Brain microvascular endothelial cell (primary cell): ENCODE measurements at regions not wholly inside any gene's neighbourhood (a gene's known extent, or its start where the extent isn't known, plus 50 kb on each side); places are given as distances from the start of the nearest gene placed in this dataset.

ENCODE experiments used
- DNase-seq: peaks from one replicate; pipeline ENCODE4 v3.0.0-alpha.2; 2020
- H3K27ac ChIP-seq: fragments of 250-450 bp; sonication (Bioruptor Pico); 2 replicates; pipeline ENCODE4 v1.5.1; 2020; ENCODE audit warnings: mild to moderate bottlenecking, moderate library complexity
- H3K27me3 ChIP-seq: fragments of 250-450 bp; sonication (Bioruptor Pico); replicated peaks from 2 replicates; pipeline ENCODE4 v1.5.1; 2020; ENCODE audit warnings: mild to moderate bottlenecking
- H3K36me3 ChIP-seq: fragments of 250-450 bp; sonication (Bioruptor Pico); replicated peaks from 2 replicates; pipeline ENCODE4 v1.5.1; 2020; ENCODE audit warnings: mild to moderate bottlenecking
- H3K4me3 ChIP-seq: 2 replicates; pipeline ENCODE4 v1.5.1; 2011; ENCODE audit warnings: low read depth, mild to moderate bottlenecking, control low read depth, low read length, moderate library complexity
- in situ Hi-C: cut with HindIII; loops from 2 replicates; pipeline ENCODE4 v1.10.0; 2017; ENCODE audit warnings: low sequenced_read_pairs, low pct_ligation_motif_present
- TF ChIP-seq, protein P1 (sequence below): IDR thresholded peaks from 2 replicates; pipeline ENCODE4 v1.5.1; 2011; ENCODE audit warnings: low read depth, mild to moderate bottlenecking, moderate library complexity, low read length, control low read depth, inconsistent platforms; ENCODE audit errors: missing control alignments

DNA sequence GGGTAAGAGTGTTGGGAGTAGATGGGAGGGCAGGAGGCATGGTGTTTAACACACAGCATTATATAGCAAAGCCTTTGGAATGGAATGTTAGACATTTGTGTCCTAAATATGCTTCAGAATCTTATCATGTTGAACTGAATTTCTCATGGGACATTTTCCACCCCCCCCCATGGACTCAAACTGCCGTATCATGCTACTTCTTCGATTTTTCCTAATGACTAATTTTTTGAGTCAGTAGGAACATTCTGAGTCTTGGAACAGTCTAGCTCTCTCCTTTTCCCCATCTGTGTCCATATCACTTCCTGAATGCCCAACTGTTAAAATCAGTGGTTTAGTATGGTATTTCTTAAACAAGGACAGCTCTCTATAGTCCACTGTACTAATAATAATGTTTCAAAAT, 380.6 kb downstream of the TLE4 start:
- TF ChIP-seq, protein P1, sequence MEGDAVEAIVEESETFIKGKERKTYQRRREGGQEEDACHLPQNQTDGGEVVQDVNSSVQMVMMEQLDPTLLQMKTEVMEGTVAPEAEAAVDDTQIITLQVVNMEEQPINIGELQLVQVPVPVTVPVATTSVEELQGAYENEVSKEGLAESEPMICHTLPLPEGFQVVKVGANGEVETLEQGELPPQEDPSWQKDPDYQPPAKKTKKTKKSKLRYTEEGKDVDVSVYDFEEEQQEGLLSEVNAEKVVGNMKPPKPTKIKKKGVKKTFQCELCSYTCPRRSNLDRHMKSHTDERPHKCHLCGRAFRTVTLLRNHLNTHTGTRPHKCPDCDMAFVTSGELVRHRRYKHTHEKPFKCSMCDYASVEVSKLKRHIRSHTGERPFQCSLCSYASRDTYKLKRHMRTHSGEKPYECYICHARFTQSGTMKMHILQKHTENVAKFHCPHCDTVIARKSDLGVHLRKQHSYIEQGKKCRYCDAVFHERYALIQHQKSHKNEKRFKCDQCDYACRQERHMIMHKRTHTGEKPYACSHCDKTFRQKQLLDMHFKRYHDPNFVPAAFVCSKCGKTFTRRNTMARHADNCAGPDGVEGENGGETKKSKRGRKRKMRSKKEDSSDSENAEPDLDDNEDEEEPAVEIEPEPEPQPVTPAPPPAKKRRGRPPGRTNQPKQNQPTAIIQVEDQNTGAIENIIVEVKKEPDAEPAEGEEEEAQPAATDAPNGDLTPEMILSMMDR, result no peak
- Histone ChIP-seq H3K27me3 (no peaks in the 10 kb centered on the region), H3K27ac (no peak overlapping the region), H3K4me3 (no peak overlapping the region), H3K36me3 (no peaks in the 10 kb centered on the region)
- in situ Hi-C loops, result no loop called here
- DNase-seq, result peak; percentile 51

- no peak overlapping the region for H3K4me3 ChIP-seq
- peak; percentile 9 for DNase-seq
- in situ Hi-C loops, result no loop called here
- H3K36me3 ChIP-seq, result no peaks in the 10 kb centered on the region
- no peaks in the 10 kb centered on the region for H3K27me3 ChIP-seq
- TF ChIP-seq, protein P1, result no peak
- no peak overlapping the region for H3K27ac ChIP-seq
Measured at GRCh38 chr9:79946712-79947111, 374.9 kb downstream of the TLE4 start.

- in situ Hi-C loops, result no loop called here
- no peak for DNase-seq
- Histone ChIP-seq H3K4me3 (no peak overlapping the region), H3K27ac (no peak overlapping the region), H3K36me3 (no peaks in the 10 kb centered on the region), H3K27me3 (no peaks in the 10 kb centered on the region)
- TF ChIP-seq, protein P1, result no peak
Measured at GRCh38 chr9:79945495-79945894, 373.7 kb downstream of the TLE4 start.

DNA sequence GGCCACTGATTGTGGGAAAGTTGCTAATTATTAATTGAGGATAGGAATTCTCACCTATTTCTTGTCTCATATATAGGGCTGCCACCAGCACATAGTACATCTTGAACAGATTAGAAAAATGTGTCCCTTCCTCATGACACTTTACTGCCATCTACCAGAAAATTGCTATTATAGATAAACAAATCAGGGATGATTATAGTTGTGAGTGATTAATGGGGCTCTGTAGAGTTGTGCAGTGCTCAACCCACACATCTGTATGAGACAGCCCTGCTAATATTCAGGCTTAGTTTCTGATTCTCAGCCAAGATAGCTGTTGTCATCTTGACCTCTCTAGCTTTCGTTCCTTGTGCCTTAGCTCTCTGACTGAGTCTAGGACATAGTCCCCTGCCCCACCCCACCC, 373.3 kb downstream of the TLE4 start:
- TF ChIP-seq, protein P1, result no peak
- no peak for DNase-seq
- Histone ChIP-seq H3K36me3 (no peaks in the 10 kb centered on the region), H3K4me3 (no peak overlapping the region), H3K27me3 (no peaks in the 10 kb centered on the region), H3K27ac (no peak overlapping the region)
- in situ Hi-C loops, result no loop called here

DNA sequence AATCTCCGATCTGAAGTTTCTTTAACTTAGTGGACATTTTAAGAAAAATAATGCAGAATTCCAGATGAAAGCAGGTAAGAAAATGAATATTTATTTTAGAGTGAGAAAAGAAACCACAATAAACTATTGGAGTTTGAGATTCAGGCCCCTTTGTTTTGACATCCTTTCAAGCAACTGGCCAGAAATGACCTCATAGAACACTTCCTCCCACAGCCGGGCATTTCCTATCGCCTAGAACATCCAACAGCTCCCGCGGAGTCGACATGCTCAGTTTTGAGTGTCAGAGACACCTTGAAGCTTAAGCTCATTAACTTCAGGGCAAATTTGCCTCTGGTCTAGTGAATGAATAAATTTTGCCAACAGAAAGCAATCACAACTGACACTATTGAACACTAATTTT, 369.2 kb downstream of the TLE4 start:
- in situ Hi-C loops, result no loop called here
- Histone ChIP-seq H3K4me3 (no peak overlapping the region), H3K27me3 (no peaks in the 10 kb centered on the region), H3K36me3 (no peaks in the 10 kb centered on the region), H3K27ac (no peak overlapping the region)
- TF ChIP-seq, protein P1, result no peak
- DNase-seq, result no peak

GRCh38 chr9:79939819-79940218, 368.1 kb downstream of the TLE4 start:
- H3K36me3 ChIP-seq, result no peaks in the 10 kb centered on the region
- no peak for DNase-seq
- in situ Hi-C loops, result no loop called here
- no peak overlapping the region for H3K4me3 ChIP-seq
- TF ChIP-seq, protein P1, result no peak
- H3K27ac ChIP-seq, result no peak overlapping the region
- no peaks in the 10 kb centered on the region for H3K27me3 ChIP-seq
